Limb (tissue), 2 donors: ENCODE measurements at regions not wholly inside any gene's neighbourhood (a gene's known extent, or its start where the extent isn't known, plus 50 kb on each side); places are given as distances from the start of the nearest gene placed in this dataset.
A peak's percentile ranks its signal among the peaks of the same experiment; 100 is the strongest.

ENCODE experiments used
- DNase-seq, 2 donors: peaks; one replicate each; pipeline ENCODE4 v3.0.0-alpha.2; 2016; ENCODE audit errors: extremely low spot score in 2 of 2

- no peak for DNase-seq
These were observed 365.0 kb downstream of the DMRT2 start for GRCh38 chr9:1415146-1415545.

GRCh38 chr9:1416261-1416660 lies 366.1 kb downstream of the DMRT2 start:
- no peak for DNase-seq

GRCh38 chr9:1421436-1421835 lies 371.3 kb downstream of the DMRT2 start:
- DNase-seq, result no peak

- peak in 1 of 2 donors; percentile 58 for DNase-seq
These were observed 377.7 kb downstream of the DMRT2 start for GRCh38 chr9:1427875-1428274.

GRCh38 chr9:1429297-1429696 lies 379.1 kb downstream of the DMRT2 start:
- peak; percentile 47 to 60 for DNase-seq

- DNase-seq, result no peak
These were observed 381.3 kb downstream of the DMRT2 start for GRCh38 chr9:1431461-1431860.

GRCh38 chr9:1434052-1434767 lies 384.1 kb downstream of the DMRT2 start:
- DNase-seq, result peak; percentile 47 to 63

- no peak for DNase-seq
These were observed 384.7 kb downstream of the DMRT2 start for GRCh38 chr9:1434811-1435210.

- DNase-seq, result no peak
These were observed 390.1 kb downstream of the DMRT2 start for GRCh38 chr9:1440256-1440655.

GRCh38 chr9:1442105-1442504 lies 391.9 kb downstream of the DMRT2 start:
- DNase-seq, result no peak

GRCh38 chr9:1443450-1443849 lies 393.3 kb downstream of the DMRT2 start:
- no peak for DNase-seq

GRCh38 chr9:1446671-1447070 lies 396.5 kb downstream of the DMRT2 start:
- no peak for DNase-seq

GRCh38 chr9:1453636-1454035 lies 403.5 kb downstream of the DMRT2 start:
- no peak for DNase-seq

- DNase-seq, result no peak
These were observed 404.1 kb downstream of the DMRT2 start for GRCh38 chr9:1454211-1454610.

- DNase-seq, result peak in 1 of 2 donors; percentile 48
These were observed 404.6 kb downstream of the DMRT2 start for GRCh38 chr9:1454616-1455347.

- no peak for DNase-seq
These were observed 405.6 kb downstream of the DMRT2 start for GRCh38 chr9:1455766-1456165.

GRCh38 chr9:1456301-1457024 lies 406.3 kb downstream of the DMRT2 start:
- DNase-seq, result no peak

GRCh38 chr9:1457460-1457859 lies 407.3 kb downstream of the DMRT2 start:
- DNase-seq, result no peak

- no peak for DNase-seq
These were observed 408.3 kb downstream of the DMRT2 start for GRCh38 chr9:1458503-1458902.

- DNase-seq, result no peak
These were observed 410.1 kb downstream of the DMRT2 start for GRCh38 chr9:1460143-1460769.

- no peak for DNase-seq
These were observed 411.7 kb downstream of the DMRT2 start for GRCh38 chr9:1461812-1462211.
